Osteoblast (primary cell): ENCODE measurements at regions not wholly inside any gene's neighbourhood (a gene's known extent, or its start where the extent isn't known, plus 50 kb on each side); places are given as distances from the start of the nearest gene placed in this dataset.
"Not testable (repeated sequence)": the region's sequence is repeated elsewhere in the genome, so short reads cannot be mapped to it uniquely, and the experiment has no call there.

ENCODE experiments used
- DNase-seq: peaks from one replicate; pipeline ENCODE4 v3.0.0; 2011; ENCODE audit warnings: low spot score, mixed read lengths; ENCODE audit not compliant: insufficient read length; ENCODE audit errors: missing footprints
- H2AFZ ChIP-seq: 2 replicates; pipeline ENCODE4 v1.6.0; 2011; ENCODE audit warnings: mild to moderate bottlenecking, low read length
- H3K27ac ChIP-seq: 2 replicates; pipeline ENCODE4 v1.5.1; 2011; ENCODE audit warnings: mild to moderate bottlenecking, low read depth, low read length, moderate library complexity
- H3K27me3 ChIP-seq: 2 replicates; pipeline ENCODE4 v1.6.0; 2012; ENCODE audit warnings: mild to moderate bottlenecking, control low read depth, inconsistent platforms, low read length, moderate library complexity; ENCODE audit not compliant: insufficient read depth
- H3K36me3 ChIP-seq: 2 replicates; pipeline ENCODE4 v1.5.1; 2011; ENCODE audit warnings: mild to moderate bottlenecking, low read length, control low read depth, moderate library complexity; ENCODE audit not compliant: insufficient read depth
- H3K4me1 ChIP-seq: 2 replicates; pipeline ENCODE4 v1.5.1; 2011; ENCODE audit warnings: mild to moderate bottlenecking, low read length, control low read depth, moderate library complexity; ENCODE audit not compliant: insufficient read depth
- H3K4me2 ChIP-seq: 2 replicates; pipeline ENCODE4 v1.6.0; 2011; ENCODE audit warnings: mild to moderate bottlenecking, low read length; ENCODE audit not compliant: insufficient read depth
- H3K4me3 ChIP-seq: fragments of 200-600 bp; sonication (generic); 3 replicates; pipeline ENCODE4 v1.5.1; 2012; ENCODE audit warnings: mild to moderate bottlenecking, low read length, inconsistent platforms; ENCODE audit not compliant: insufficient read depth
- H3K79me2 ChIP-seq: 2 replicates; pipeline ENCODE4 v1.6.0; 2012; ENCODE audit warnings: mild to moderate bottlenecking, low read length, control low read depth, inconsistent platforms; ENCODE audit not compliant: insufficient read depth
- H3K9me3 ChIP-seq: 2 replicates; pipeline ENCODE4 v1.5.1; 2011; ENCODE audit warnings: low read depth, low read length, control low read depth
- H4K20me1 ChIP-seq: 2 replicates; pipeline ENCODE4 v1.6.0; 2012; ENCODE audit warnings: mild to moderate bottlenecking, low read length, control low read depth; ENCODE audit not compliant: insufficient read depth
- CTCF ChIP-seq: IDR thresholded peaks from 2 replicates; pipeline ENCODE4 v1.5.1; 2011; ENCODE audit warnings: mild to moderate bottlenecking, low read depth, low read length, moderate library complexity; ENCODE audit errors: extremely low read depth

- DNase-seq = no peak
- H3K27me3 ChIP-seq = no peaks in the 10 kb centered on the region
- no peaks in the 10 kb centered on the region for H3K9me3 ChIP-seq
- no peak overlapping the region for H3K27ac ChIP-seq
- H3K4me1 ChIP-seq = no peaks in the 10 kb centered on the region
- no peak overlapping the region for H3K4me2 ChIP-seq
- no peak overlapping the region for H3K4me3 ChIP-seq
- no peaks in the 10 kb centered on the region for H3K79me2 ChIP-seq
- TF ChIP-seq CTCF = no peak
- no peak overlapping the region for H2AFZ ChIP-seq
- H3K36me3 ChIP-seq = no peaks in the 10 kb centered on the region
- H4K20me1 ChIP-seq = no peaks in the 10 kb centered on the region
Observed at GRCh38 chr21:15626031-15626430, 103.8 kb upstream of the USP25 start.

- Histone ChIP-seq H3K36me3 (no peaks in the 10 kb centered on the region), H4K20me1 (no peaks in the 10 kb centered on the region), H3K4me2 (no peak overlapping the region), H3K79me2 (no peaks in the 10 kb centered on the region), H3K9me3 (no peaks in the 10 kb centered on the region), H3K4me3 (no peak overlapping the region), H3K27ac (no peak overlapping the region), H3K4me1 (peaks cover 5% of the 10 kb centered on the region), H3K27me3 (no peaks in the 10 kb centered on the region), H2AFZ (no peak overlapping the region)
- no peak for TF ChIP-seq CTCF
- DNase-seq = peak; percentile 42
Observed at GRCh38 chr21:15627011-15627410, 102.8 kb upstream of the USP25 start.

- no peaks in the 10 kb centered on the region for H4K20me1 ChIP-seq
- DNase-seq = no peak
- no peaks in the 10 kb centered on the region for H3K27me3 ChIP-seq
- H3K36me3 ChIP-seq = no peaks in the 10 kb centered on the region
- H2AFZ ChIP-seq = no peak overlapping the region
- H3K4me3 ChIP-seq = no peak overlapping the region
- H3K4me2 ChIP-seq = no peak overlapping the region
- no peaks in the 10 kb centered on the region for H3K9me3 ChIP-seq
- no peaks in the 10 kb centered on the region for H3K79me2 ChIP-seq
- H3K4me1 ChIP-seq = peaks cover 5% of the 10 kb centered on the region
- no peak for TF ChIP-seq CTCF
- H3K27ac ChIP-seq = no peak overlapping the region
Observed at GRCh38 chr21:15627823-15628222, 102.0 kb upstream of the USP25 start.

GRCh38 chr21:15631342-15631741 lies 98.4 kb upstream of the USP25 start:
- no peak overlapping the region for H3K4me3 ChIP-seq
- no peaks in the 10 kb centered on the region for H3K27me3 ChIP-seq
- peaks cover 5% of the 10 kb centered on the region for H3K4me1 ChIP-seq
- no peaks in the 10 kb centered on the region for H3K9me3 ChIP-seq
- H3K4me2 ChIP-seq = peak overlapping the region; percentile 16
- TF ChIP-seq CTCF = no peak
- no peak overlapping the region for H2AFZ ChIP-seq
- no peaks in the 10 kb centered on the region for H3K36me3 ChIP-seq
- no peaks in the 10 kb centered on the region for H3K79me2 ChIP-seq
- peak overlapping the region; percentile 15 for H3K27ac ChIP-seq
- DNase-seq = peak; percentile 74
- H4K20me1 ChIP-seq = no peaks in the 10 kb centered on the region

- H3K79me2 ChIP-seq, H4K20me1 ChIP-seq, H3K4me3 ChIP-seq, H3K4me2 ChIP-seq, DNase-seq, H3K27me3 ChIP-seq, H3K9me3 ChIP-seq, H3K27ac ChIP-seq, H3K4me1 ChIP-seq, H3K36me3 ChIP-seq, H2AFZ ChIP-seq: not testable (repeated sequence)
Observed at GRCh38 chr21:15634541-15634940, 95.2 kb upstream of the USP25 start.
